OCI-LY7 (cell line): ENCODE measurements at regions not wholly inside any gene's neighbourhood (a gene's known extent, or its start where the extent isn't known, plus 50 kb on each side); places are given as distances from the start of the nearest gene placed in this dataset.
"Not testable (repeated sequence)": the region's sequence is repeated elsewhere in the genome, so short reads cannot be mapped to it uniquely, and the experiment has no call there.

ENCODE experiments used
- BruUV-seq: library from RNA; stranded (reverse); fragments of 400-500 nt; replicated peaks from 2 replicates; lab custom pipeline; 2021; lab: Mats Ljungman, UMichigan
- CTCF ChIA-PET: fragments of 300-600 bp; sonication (Branson Sonifier 250); formaldehyde crosslinking; loops from one replicate; lab custom pipeline; 2022; ENCODE audit warnings: antibody characterized with exemption; ENCODE audit not compliant: unreplicated experiment; lab: Charles Lee
- POLR2A ChIA-PET: fragments of 300-600 bp; sonication (Branson Sonifier 250); formaldehyde crosslinking; loops from one replicate; lab custom pipeline; 2022; ENCODE audit warnings: antibody characterized with exemption; lab: Charles Lee
- DNase-seq: peaks from one replicate; pipeline ENCODE4 v3.0.0-alpha.2; 2015; ENCODE audit warnings: low spot score
- H2AFZ ChIP-seq: fragments of 200-600 bp; sonication (generic), shearing (Covaris generic); 2 replicates; pipeline ENCODE4 v1.6.1; 2014; ENCODE audit warnings: mild to moderate bottlenecking, antibody characterized with exemption, low read length, moderate library complexity
- H3K27ac ChIP-seq: fragments of 200-600 bp; sonication (generic); 2 replicates; pipeline ENCODE4 v1.5.1; 2014; ENCODE audit warnings: mixed run types, low read depth, mild to moderate bottlenecking, moderate library complexity, low read length, inconsistent platforms; ENCODE audit not compliant: poor library complexity, severe bottlenecking
- H3K36me3 ChIP-seq: fragments of 200-600 bp; sonication (generic); 2 replicates; pipeline ENCODE4 v1.6.1; 2014; ENCODE audit warnings: mild to moderate bottlenecking, antibody characterized with exemption, low read length, moderate library complexity, mixed read lengths; ENCODE audit not compliant: insufficient read depth
- H3K4me1 ChIP-seq: fragments of 200-600 bp; sonication (generic); 2 replicates; pipeline ENCODE4 v1.5.1; 2014; ENCODE audit warnings: mild to moderate bottlenecking, low read length; ENCODE audit not compliant: insufficient read depth, poor library complexity, severe bottlenecking
- H3K4me2 ChIP-seq: fragments of 200-600 bp; sonication (generic); 2 replicates; pipeline ENCODE4 v1.6.1; 2014; ENCODE audit warnings: mild to moderate bottlenecking, low read length
- H3K4me3 ChIP-seq: fragments of 200-600 bp; sonication (generic); 2 replicates; pipeline ENCODE4 v1.5.1; 2014; ENCODE audit warnings: mild to moderate bottlenecking, low read depth, low read length; ENCODE audit not compliant: poor library complexity, severe bottlenecking
- H3K79me2 ChIP-seq: fragments of 200-600 bp; sonication (generic); 2 replicates; pipeline ENCODE4 v1.6.1; 2016; ENCODE audit warnings: low read depth, mild to moderate bottlenecking, low read length, moderate library complexity, mixed read lengths; ENCODE audit not compliant: insufficient read depth
- H3K9me2 ChIP-seq: fragments of 200-600 bp; sonication (generic); 2 replicates; pipeline ENCODE4 v1.6.1; 2016; ENCODE audit warnings: mild to moderate bottlenecking, low read length, mixed read lengths; ENCODE audit not compliant: insufficient read depth
- H3K9me3 ChIP-seq: fragments of 200-600 bp; sonication (generic); 2 replicates; pipeline ENCODE4 v1.6.1; 2014; ENCODE audit warnings: mild to moderate bottlenecking, mixed run types, low read length, mixed read lengths
- H4K20me1 ChIP-seq: fragments of 200-600 bp; sonication (generic); 2 replicates; pipeline ENCODE4 v1.6.1; 2014; ENCODE audit warnings: mild to moderate bottlenecking, antibody characterized with exemption, low read length, moderate library complexity, mixed read lengths; ENCODE audit not compliant: insufficient read depth
- CTCF ChIP-seq: fragments of 200-600 bp; sonication (generic); conservative IDR thresholded peaks from 2 replicates; pipeline ENCODE4 v1.5.1; 2014; ENCODE audit warnings: mild to moderate bottlenecking, antibody characterized with exemption, low read length, moderate library complexity, mixed read lengths
- EZH2phosphoT487 ChIP-seq: fragments of 200-600 bp; sonication (generic); IDR thresholded peaks from 2 replicates; pipeline ENCODE4 v1.6.1; 2018; ENCODE audit warnings: low read depth, borderline replicate concordance, mild to moderate bottlenecking, mixed run types, antibody characterized with exemption, low read length, moderate library complexity, mixed read lengths
- intact Hi-C: fragments of 100-400 bp; cut with micrococcal nuclease; formaldehyde crosslinking; loops from one replicate; pipeline ENCODE4 v1.10.0; 2022; ENCODE audit not compliant: unreplicated experiment

GRCh38 chr16:35102780-35103403, 1643.5 kb downstream of the TP53TG3F start:
- intact Hi-C loops, result no loop called here
- TF ChIP-seq CTCF (peak; percentile 65), EZH2phosphoT487 (no peak)
- Histone ChIP-seq H3K4me2 (no peak overlapping the region), H3K9me3 (no peaks in the 10 kb centered on the region), H3K4me1 (no peaks in the 10 kb centered on the region), H4K20me1 (no peaks in the 10 kb centered on the region), H3K36me3 (no peaks in the 10 kb centered on the region), H3K4me3 (no peak overlapping the region), H3K79me2 (no peaks in the 10 kb centered on the region), H3K9me2 (no peaks in the 10 kb centered on the region), H2AFZ (no peak overlapping the region), H3K27ac (no peak overlapping the region)
- no TSS peak for BruUV-seq
- CTCF ChIA-PET, result no interaction called here
- POLR2A ChIA-PET, result no interaction called here
- DNase-seq, result peak; percentile 3

DNA sequence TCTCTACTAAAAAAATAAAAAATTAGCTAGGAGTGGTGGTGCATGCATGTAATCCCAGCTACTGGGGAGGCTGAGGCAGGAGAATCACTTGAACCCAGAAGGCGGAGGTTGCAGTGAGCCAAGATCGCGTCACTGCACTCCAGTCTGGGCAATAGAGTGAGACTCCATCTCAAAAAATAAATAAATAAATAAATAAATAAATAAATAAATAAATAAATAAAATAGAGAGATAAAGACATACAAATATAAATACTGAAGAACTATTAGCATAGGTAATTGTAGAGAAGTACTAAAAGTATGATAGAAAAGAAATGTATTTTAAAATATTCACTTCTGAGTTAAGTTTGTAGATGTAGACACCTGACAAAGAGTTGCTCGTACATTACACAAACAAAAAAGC, 1652.4 kb downstream of the TP53TG3F start:
- H2AFZ ChIP-seq, H3K9me2 ChIP-seq, CTCF ChIA-PET, H3K4me2 ChIP-seq, H3K9me3 ChIP-seq, BruUV-seq, H3K4me3 ChIP-seq, intact Hi-C loops, H3K36me3 ChIP-seq, H3K27ac ChIP-seq, H3K4me1 ChIP-seq, H4K20me1 ChIP-seq, H3K79me2 ChIP-seq, DNase-seq, POLR2A ChIA-PET: not testable (repeated sequence)

DNA sequence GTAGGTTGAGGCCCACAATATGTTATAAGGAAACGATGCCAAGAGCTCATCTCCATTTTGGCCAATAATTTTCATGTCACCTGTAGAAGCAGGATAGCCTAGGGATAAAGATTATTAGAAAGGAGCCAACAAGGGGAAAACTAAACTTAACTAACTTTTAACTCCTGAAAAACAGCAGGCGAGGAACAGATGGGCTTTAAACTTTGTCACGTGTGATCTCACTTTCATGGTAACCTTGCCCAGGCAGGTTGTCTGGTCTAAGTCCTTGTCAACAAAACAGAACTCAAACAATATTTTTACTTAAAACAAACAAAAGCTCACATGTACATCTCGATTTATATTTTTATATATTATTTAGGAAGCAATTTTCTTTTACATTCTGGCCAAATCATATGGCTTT, 1672.0 kb downstream of the TP53TG3F start:
- TF ChIP-seq EZH2phosphoT487, result no peak
- no peak for TF ChIP-seq CTCF
- no peak overlapping the region for H2AFZ ChIP-seq
- CTCF ChIA-PET, result no interaction called here
- H3K9me2 ChIP-seq, result no peaks in the 10 kb centered on the region
- H3K4me1 ChIP-seq, result no peaks in the 10 kb centered on the region
- intact Hi-C loops, result no loop called here
- BruUV-seq, result no TSS peak
- H3K4me3 ChIP-seq, result no peak overlapping the region
- H4K20me1 ChIP-seq, result no peaks in the 10 kb centered on the region
- DNase-seq, result no peak
- POLR2A ChIA-PET, result no interaction called here
- no peak overlapping the region for H3K4me2 ChIP-seq
- no peaks in the 10 kb centered on the region for H3K36me3 ChIP-seq
- no peaks in the 10 kb centered on the region for H3K79me2 ChIP-seq
- no peak overlapping the region for H3K27ac ChIP-seq
- H3K9me3 ChIP-seq, result no peaks in the 10 kb centered on the region
